ENCODE measurements at regions not wholly inside any gene's neighbourhood (a gene's known extent, or its start where the extent isn't known, plus 50 kb on each side); places are given as distances from the start of the nearest gene placed in this dataset.

- TF ChIP-seq POLR2A (IDR thresholded peaks at IDR 0.05), result no peak
- TF ChIP-seq CTCF (IDR thresholded peaks at IDR 0.05), result no peak
Measured at GRCh38 chr5:171604195-171604594, 181.4 kb upstream of the SMIM23 start.
